ENCODE measurements at regions not wholly inside any gene's neighbourhood (a gene's known extent, or its start where the extent isn't known, plus 50 kb on each side); places are given as distances from the start of the nearest gene placed in this dataset.
A peak's percentile ranks its signal among the peaks of the same experiment; 100 is the strongest.

DNA sequence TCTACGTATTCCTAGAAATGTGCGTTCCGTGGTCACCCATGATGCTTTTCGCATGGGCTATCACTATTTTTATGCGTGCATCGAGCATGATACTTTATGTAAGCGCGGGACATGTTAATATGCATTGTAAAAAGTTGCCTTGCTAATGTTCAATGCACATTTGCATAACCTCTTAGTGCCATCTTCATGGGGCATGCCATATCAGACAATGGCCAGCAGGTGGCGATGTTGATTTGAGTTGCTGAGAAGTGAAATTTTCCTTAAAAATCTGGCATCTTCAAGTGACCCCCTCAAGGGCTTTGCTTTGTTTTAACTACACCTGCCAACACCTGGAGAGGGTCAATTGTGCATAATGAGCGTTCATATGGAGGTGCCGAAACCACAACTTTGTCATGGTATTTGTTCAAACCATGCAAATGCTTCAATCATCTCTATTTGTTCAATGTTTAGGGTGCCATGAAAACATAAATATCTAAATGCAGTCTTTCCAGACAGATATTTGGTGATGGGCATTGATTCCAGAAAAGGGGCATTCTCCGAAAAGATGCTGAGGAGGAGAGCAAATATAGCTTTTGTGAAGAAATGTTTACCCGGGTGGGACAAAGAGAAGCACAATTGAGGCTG lies 833.9 kb upstream of the PRKX start:
- TF ChIP-seq, protein P1, sequence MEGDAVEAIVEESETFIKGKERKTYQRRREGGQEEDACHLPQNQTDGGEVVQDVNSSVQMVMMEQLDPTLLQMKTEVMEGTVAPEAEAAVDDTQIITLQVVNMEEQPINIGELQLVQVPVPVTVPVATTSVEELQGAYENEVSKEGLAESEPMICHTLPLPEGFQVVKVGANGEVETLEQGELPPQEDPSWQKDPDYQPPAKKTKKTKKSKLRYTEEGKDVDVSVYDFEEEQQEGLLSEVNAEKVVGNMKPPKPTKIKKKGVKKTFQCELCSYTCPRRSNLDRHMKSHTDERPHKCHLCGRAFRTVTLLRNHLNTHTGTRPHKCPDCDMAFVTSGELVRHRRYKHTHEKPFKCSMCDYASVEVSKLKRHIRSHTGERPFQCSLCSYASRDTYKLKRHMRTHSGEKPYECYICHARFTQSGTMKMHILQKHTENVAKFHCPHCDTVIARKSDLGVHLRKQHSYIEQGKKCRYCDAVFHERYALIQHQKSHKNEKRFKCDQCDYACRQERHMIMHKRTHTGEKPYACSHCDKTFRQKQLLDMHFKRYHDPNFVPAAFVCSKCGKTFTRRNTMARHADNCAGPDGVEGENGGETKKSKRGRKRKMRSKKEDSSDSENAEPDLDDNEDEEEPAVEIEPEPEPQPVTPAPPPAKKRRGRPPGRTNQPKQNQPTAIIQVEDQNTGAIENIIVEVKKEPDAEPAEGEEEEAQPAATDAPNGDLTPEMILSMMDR (IDR thresholded peaks at IDR 0.05; ENCODE audit: low read depth, low read length), result peak; percentile 73
- TF ChIP-seq EZH2phosphoT487 (IDR thresholded peaks at IDR 0.05; ENCODE audit: low read depth), result no peak

Measured in OCI-LY3 (cell line).